Neutrophil (primary cell): ENCODE measurements at regions not wholly inside any gene's neighbourhood (a gene's known extent, or its start where the extent isn't known, plus 50 kb on each side); places are given as distances from the start of the nearest gene placed in this dataset.

Experiments
- H3K27ac ChIP-seq: fragments of 200-600 bp; sonication (generic); 2 replicates; pipeline ENCODE4 v1.5.1; 2016; ENCODE audit warnings: mild to moderate bottlenecking, moderate library complexity
- H3K27me3 ChIP-seq: fragments of 200-600 bp; sonication (generic); 2 replicates; pipeline ENCODE4 v1.6.0; 2016; ENCODE audit warnings: mild to moderate bottlenecking
- H3K36me3 ChIP-seq: fragments of 200-600 bp; sonication (generic); 2 replicates; pipeline ENCODE4 v1.5.1; 2017
- H3K4me1 ChIP-seq, 2 experiments: fragments of 200-600 bp in 1 of 2; sonication (generic) in 1 of 2; 1 replicate in 1 of 2; 2 replicates in 1 of 2; pipeline versions ENCODE4 v1.5.1 to v1.6.1; 2013 to 2016; ENCODE audit warnings: low read depth in 1 of 2, low read length in 1 of 2, mild to moderate bottlenecking in 1 of 2, moderate library complexity in 1 of 2; ENCODE audit not compliant: control insufficient read depth in 1 of 2, insufficient read depth in 1 of 2
- H3K4me3 ChIP-seq, 2 experiments: fragments of 200-600 bp in 1 of 2; sonication (generic) in 1 of 2; 1 replicate in 1 of 2; 2 replicates in 1 of 2; pipeline ENCODE4 v1.5.1; 2013 to 2016; ENCODE audit warnings: low read depth in 1 of 2, low read length in 1 of 2, mild to moderate bottlenecking in 1 of 2, moderate library complexity in 1 of 2
- H3K9me3 ChIP-seq: fragments of 200-600 bp; sonication (generic); 2 replicates; pipeline ENCODE4 v1.5.1; 2016
- TF ChIP-seq, protein P1 (sequence below): fragments of 200-600 bp; sonication (generic); IDR thresholded peaks from 2 replicates; pipeline ENCODE4 v1.5.1; 2016; ENCODE audit warnings: antibody characterized with exemption

DNA sequence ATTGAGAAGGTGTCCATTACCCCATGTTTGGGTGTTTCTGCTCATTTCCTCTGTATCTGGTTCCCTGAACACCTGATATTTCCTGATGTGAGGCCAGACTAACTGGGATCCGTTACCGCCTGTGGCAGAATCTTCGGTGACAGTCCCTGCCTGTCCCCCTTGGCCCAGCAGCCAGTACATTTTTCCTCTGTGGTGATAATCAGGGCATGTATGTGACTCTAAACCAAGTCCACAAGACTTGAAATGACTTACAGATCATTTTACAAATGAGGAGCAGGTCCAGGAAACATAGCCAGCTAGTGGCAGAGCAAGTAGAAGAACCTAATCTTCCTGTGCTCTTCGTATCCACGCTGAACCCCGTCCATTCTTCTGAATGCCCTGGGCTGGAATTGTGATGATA lies 143.5 kb upstream of the IPO9 start:
- Histone ChIP-seq H3K9me3 (no peaks in the 10 kb centered on the region), H3K4me1 (peaks cover 8 to 10% of the 10 kb centered on the region in 2 experiments), H3K4me3 (no peak overlapping the region), H3K36me3 (no peaks in the 10 kb centered on the region), H3K27me3 (no peaks in the 10 kb centered on the region), H3K27ac (no peak overlapping the region)
- TF ChIP-seq, protein P1, sequence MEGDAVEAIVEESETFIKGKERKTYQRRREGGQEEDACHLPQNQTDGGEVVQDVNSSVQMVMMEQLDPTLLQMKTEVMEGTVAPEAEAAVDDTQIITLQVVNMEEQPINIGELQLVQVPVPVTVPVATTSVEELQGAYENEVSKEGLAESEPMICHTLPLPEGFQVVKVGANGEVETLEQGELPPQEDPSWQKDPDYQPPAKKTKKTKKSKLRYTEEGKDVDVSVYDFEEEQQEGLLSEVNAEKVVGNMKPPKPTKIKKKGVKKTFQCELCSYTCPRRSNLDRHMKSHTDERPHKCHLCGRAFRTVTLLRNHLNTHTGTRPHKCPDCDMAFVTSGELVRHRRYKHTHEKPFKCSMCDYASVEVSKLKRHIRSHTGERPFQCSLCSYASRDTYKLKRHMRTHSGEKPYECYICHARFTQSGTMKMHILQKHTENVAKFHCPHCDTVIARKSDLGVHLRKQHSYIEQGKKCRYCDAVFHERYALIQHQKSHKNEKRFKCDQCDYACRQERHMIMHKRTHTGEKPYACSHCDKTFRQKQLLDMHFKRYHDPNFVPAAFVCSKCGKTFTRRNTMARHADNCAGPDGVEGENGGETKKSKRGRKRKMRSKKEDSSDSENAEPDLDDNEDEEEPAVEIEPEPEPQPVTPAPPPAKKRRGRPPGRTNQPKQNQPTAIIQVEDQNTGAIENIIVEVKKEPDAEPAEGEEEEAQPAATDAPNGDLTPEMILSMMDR = no peak

DNA sequence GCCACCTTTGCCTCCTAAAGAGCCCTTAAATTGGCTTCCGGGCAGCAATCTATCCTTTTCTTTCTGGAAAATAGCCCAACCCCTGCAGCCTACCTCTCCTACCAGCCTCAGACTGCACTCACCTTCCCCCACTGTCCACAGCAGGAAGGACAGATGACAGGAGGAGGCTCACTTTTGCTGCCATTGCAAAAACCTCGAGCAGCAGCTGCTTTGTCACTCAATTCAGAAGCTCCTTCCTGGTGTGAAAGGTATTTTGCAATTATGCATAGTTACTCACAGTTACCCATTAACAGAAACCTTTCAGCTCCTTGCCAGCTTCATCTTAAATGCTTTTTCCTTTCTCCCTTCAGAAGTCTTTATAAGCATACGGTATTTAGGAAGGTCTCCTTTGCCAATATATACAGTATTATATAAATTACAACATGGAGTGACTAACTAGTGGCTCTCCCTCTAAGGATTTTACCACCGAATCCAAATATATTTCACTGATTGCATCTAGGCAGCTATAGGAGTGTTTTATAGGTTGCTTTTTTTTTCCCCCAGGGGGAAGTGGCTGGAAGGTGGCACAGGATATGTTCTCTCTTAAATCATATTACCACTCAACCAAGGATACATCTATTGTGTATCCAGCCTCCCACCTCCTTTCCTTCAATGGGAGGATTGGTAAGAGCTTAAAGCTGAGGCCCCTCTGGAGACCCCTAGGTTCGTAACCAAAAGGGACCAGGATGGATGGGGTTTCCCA lies 142.1 kb upstream of the IPO9 start:
- Histone ChIP-seq H3K27ac (no peak overlapping the region), H3K27me3 (no peaks in the 10 kb centered on the region), H3K4me3 (no peak overlapping the region), H3K9me3 (no peaks in the 10 kb centered on the region), H3K36me3 (no peaks in the 10 kb centered on the region), H3K4me1 (peaks cover 8 to 10% of the 10 kb centered on the region in 2 experiments)
- TF ChIP-seq, protein P1 = no peak

DNA sequence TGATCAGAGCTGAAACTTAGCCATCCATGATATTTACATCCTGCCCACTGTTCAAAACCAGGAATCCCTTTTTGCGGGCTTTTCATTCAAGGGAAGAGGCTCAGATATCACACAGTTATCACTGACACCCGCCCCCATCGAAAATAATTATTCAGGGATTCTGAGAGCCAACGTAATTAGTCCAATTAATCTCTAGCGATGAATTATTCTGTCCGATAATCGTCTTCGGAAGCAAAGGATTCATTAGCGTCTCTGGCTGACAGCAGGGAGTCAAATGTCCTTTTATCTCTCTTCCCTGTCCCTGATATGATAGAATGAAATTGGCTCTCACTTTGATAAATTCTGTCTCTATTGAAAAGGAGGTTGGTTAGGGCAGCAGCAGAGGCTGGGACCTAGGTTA lies 140.4 kb upstream of the IPO9 start:
- H3K4me1 ChIP-seq = peaks cover 8 to 10% of the 10 kb centered on the region in 2 experiments
- TF ChIP-seq, protein P1 = no peak

DNA sequence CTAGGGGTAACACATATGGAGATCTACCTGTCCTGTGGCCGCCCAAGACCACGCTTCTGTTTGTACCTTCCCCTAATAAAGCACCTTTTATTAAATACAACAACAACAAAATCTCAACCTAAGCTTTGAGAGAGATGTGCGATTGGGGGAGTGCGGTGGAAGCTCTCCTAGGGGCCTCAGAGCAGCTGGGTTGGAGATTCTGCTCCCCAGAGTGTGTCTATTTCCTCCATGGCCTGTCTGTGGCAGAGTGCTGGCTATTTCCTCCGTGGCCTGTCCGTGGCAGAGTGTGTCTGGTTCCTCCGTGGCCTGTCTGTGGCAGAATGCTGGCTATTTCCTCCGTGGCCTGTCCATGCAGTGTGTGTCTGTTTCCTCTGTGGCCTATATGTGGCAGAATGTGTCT lies 139.3 kb upstream of the IPO9 start:
- Histone ChIP-seq H3K36me3 (no peaks in the 10 kb centered on the region), H3K27ac (no peak overlapping the region), H3K4me3 (no peak overlapping the region), H3K27me3 (no peaks in the 10 kb centered on the region), H3K9me3 (no peaks in the 10 kb centered on the region), H3K4me1 (peaks cover 8 to 10% of the 10 kb centered on the region in 2 experiments)
- TF ChIP-seq, protein P1 = no peak

More for the DNA sequence above, 140.4 kb upstream of the IPO9 start:
- Histone ChIP-seq H3K27ac (no peak overlapping the region), H3K4me3 (no peak overlapping the region), H3K36me3 (no peaks in the 10 kb centered on the region), H3K27me3 (no peaks in the 10 kb centered on the region), H3K9me3 (no peaks in the 10 kb centered on the region)

DNA sequence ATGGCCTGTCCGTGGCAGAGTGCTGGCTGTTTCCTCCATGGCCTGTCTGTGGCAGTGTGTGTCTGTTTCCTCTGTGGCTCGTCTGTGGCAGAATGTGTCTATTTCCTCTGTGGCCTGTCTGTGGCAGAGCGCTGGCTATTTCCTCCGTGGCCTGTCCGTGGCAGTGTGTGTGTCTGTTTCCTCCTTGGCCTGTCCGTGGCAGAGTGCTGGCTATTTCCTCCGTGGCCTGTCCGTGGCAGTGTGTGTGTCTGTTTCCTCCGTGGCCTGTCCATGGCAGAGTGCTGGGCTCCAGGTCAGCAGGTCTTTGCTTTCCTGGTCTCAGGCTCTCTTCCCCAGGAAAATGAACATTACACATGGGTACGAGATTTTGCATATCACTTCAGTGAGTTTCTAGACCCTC lies 138.4 kb upstream of the IPO9 start:
- Histone ChIP-seq H3K4me1 (peaks cover 8 to 10% of the 10 kb centered on the region in 2 experiments), H3K4me3 (no peak overlapping the region), H3K36me3 (no peaks in the 10 kb centered on the region), H3K27ac (no peak overlapping the region), H3K27me3 (no peaks in the 10 kb centered on the region), H3K9me3 (no peaks in the 10 kb centered on the region)
- TF ChIP-seq, protein P1 = no peak
